ENCODE measurements at regions not wholly inside any gene's neighbourhood (a gene's known extent, or its start where the extent isn't known, plus 50 kb on each side); places are given as distances from the start of the nearest gene placed in this dataset.

DNA sequence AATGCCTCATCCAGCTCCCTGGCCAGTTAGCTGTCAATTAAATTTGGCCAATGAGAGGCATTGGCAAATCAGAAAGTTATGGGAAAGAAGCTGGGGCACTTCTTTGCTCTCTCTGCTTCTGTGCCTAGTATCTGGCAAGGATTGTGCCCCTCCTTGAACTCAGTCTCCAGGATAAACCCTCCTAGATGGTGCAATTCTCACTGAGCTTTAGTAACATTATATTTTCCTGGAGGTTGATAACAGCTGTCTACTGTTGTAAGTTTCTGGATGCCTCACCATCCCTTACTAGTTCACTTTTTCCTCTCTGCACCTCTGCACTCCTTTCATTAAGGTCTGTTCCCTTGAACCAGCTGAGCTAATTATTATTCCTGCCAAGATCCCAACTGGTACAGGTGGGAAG is 329.5 kb downstream of the MFSD1 start:
- intact Hi-C loops (cut with DNase I) = loop anchor here (5.0 kb wide), 1 partner anchor 214 kb away; no protein-coding TSS in a partner anchor
- Histone ChIP-seq H3K4me1 (no peaks in the 10 kb centered on the region), H3K9ac (ENCODE audit: low read depth in 2 of 2, low read length in 2 of 2) (no peak overlapping the region), H3K27me3 (no peaks in the 10 kb centered on the region), H3K27ac (no peak overlapping the region), H3K4me3 (no peak overlapping the region), H3K9me3 (no peaks in the 10 kb centered on the region), H3K36me3 (no peaks in the 10 kb centered on the region)
- TF ChIP-seq, protein P1, sequence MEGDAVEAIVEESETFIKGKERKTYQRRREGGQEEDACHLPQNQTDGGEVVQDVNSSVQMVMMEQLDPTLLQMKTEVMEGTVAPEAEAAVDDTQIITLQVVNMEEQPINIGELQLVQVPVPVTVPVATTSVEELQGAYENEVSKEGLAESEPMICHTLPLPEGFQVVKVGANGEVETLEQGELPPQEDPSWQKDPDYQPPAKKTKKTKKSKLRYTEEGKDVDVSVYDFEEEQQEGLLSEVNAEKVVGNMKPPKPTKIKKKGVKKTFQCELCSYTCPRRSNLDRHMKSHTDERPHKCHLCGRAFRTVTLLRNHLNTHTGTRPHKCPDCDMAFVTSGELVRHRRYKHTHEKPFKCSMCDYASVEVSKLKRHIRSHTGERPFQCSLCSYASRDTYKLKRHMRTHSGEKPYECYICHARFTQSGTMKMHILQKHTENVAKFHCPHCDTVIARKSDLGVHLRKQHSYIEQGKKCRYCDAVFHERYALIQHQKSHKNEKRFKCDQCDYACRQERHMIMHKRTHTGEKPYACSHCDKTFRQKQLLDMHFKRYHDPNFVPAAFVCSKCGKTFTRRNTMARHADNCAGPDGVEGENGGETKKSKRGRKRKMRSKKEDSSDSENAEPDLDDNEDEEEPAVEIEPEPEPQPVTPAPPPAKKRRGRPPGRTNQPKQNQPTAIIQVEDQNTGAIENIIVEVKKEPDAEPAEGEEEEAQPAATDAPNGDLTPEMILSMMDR (IDR thresholded peaks at IDR 0.05) = no peak
- no peak for DNase-seq

GRCh38 chr3:159137949-159138348 is 336.1 kb downstream of the MFSD1 start:
- Histone ChIP-seq H3K27ac (no peak overlapping the region), H3K4me1 (no peaks in the 10 kb centered on the region), H3K9ac (ENCODE audit: low read depth in 2 of 2, low read length in 2 of 2) (no peak overlapping the region), H3K36me3 (no peaks in the 10 kb centered on the region), H3K9me3 (no peaks in the 10 kb centered on the region), H3K4me3 (no peak overlapping the region), H3K27me3 (no peaks in the 10 kb centered on the region)
- TF ChIP-seq, protein P1 (IDR thresholded peaks at IDR 0.05) = no peak
- DNase-seq = no peak
- intact Hi-C loops (cut with DNase I) = no loop called here

- TF ChIP-seq, protein P1 (IDR thresholded peaks at IDR 0.05) = no peak
- intact Hi-C loops (cut with DNase I) = no loop called here
- no peak overlapping the region for H3K9ac ChIP-seq (ENCODE audit: low read depth in 2 of 2, low read length in 2 of 2)
- H3K9me3 ChIP-seq = no peaks in the 10 kb centered on the region
- H3K36me3 ChIP-seq = no peaks in the 10 kb centered on the region
- H3K27ac ChIP-seq = no peak overlapping the region
- no peaks in the 10 kb centered on the region for H3K27me3 ChIP-seq
- no peak overlapping the region for H3K4me3 ChIP-seq
- DNase-seq = no peak
- H3K4me1 ChIP-seq = no peaks in the 10 kb centered on the region
Observed at GRCh38 chr3:159139326-159139725, 337.5 kb downstream of the MFSD1 start.

DNA sequence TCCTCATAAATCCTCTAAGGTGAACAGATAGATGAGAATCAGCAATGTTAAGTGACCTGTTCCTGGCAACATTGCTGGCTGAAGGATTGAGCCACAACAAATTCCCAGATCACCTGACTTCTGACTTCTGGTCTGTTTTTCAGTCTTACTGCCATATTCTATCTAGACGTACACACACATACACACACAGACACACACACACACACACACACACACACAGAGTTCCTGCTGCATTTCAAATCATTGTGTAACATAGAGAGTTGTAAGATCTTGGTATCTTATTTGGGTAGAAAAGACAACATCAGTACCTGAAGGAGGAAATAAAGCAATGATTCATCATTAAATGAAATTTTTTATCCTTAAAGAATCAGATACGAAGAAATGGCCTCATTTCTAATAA is 342.6 kb downstream of the MFSD1 start:
- H3K9me3 ChIP-seq = no peaks in the 10 kb centered on the region
- no peaks in the 10 kb centered on the region for H3K27me3 ChIP-seq
- H3K36me3 ChIP-seq = no peaks in the 10 kb centered on the region
- no peak overlapping the region for H3K9ac ChIP-seq (ENCODE audit: low read depth in 2 of 2, low read length in 2 of 2)
- H3K27ac ChIP-seq = no peak overlapping the region
- H3K4me3 ChIP-seq = no peak overlapping the region
- TF ChIP-seq, protein P1 (IDR thresholded peaks at IDR 0.05) = no peak
- intact Hi-C loops (cut with DNase I) = no loop called here
- no peak for DNase-seq
- no peaks in the 10 kb centered on the region for H3K4me1 ChIP-seq

GRCh38 chr3:159144891-159145290 is 343.0 kb downstream of the MFSD1 start:
- TF ChIP-seq, protein P1 (IDR thresholded peaks at IDR 0.05) = no peak
- H3K9ac ChIP-seq (ENCODE audit: low read depth in 2 of 2, low read length in 2 of 2) = no peak overlapping the region
- no peaks in the 10 kb centered on the region for H3K36me3 ChIP-seq
- H3K4me1 ChIP-seq = no peaks in the 10 kb centered on the region
- intact Hi-C loops (cut with DNase I) = no loop called here
- no peaks in the 10 kb centered on the region for H3K9me3 ChIP-seq
- no peak overlapping the region for H3K27ac ChIP-seq
- H3K27me3 ChIP-seq = no peaks in the 10 kb centered on the region
- no peak for DNase-seq
- no peak overlapping the region for H3K4me3 ChIP-seq

DNA sequence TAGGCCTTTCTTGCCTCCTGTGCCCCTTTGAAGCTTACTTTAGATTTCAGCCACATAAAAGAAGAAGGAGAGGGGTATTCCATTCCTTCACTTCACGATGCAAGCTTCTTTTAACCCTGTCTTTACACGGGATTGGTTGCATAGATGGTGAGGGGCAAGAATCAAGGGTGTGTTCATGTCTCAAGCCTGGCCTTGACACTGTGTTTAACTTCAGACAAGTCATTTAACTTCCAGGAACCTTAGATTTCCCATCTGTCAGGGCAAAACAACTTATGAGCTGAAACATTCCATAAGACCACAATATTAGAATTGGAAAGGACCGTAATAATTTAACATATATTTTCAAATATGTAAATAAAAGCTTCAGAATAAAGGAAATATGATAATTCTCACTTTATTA is 344.5 kb downstream of the MFSD1 start:
- no peaks in the 10 kb centered on the region for H3K27me3 ChIP-seq
- H3K4me3 ChIP-seq = no peak overlapping the region
- no peak overlapping the region for H3K27ac ChIP-seq
- intact Hi-C loops (cut with DNase I) = no loop called here
- H3K9me3 ChIP-seq = no peaks in the 10 kb centered on the region
- no peaks in the 10 kb centered on the region for H3K4me1 ChIP-seq
- TF ChIP-seq, protein P1 (IDR thresholded peaks at IDR 0.05) = no peak
- H3K9ac ChIP-seq (ENCODE audit: low read depth in 2 of 2, low read length in 2 of 2) = no peak overlapping the region
- no peaks in the 10 kb centered on the region for H3K36me3 ChIP-seq
- no peak for DNase-seq

Measured in colonic mucosa (tissue), 4 donors.